Esophagus squamous epithelium (tissue), 4 donors: ENCODE measurements at regions not wholly inside any gene's neighbourhood (a gene's known extent, or its start where the extent isn't known, plus 50 kb on each side); places are given as distances from the start of the nearest gene placed in this dataset.

Experiments used
- CTCF ChIP-seq, 6 experiments: fragments of 450-650 bp in 4 of 6; fragments of 200-600 bp in 2 of 6; sonication (generic) in 2 of 6; IDR thresholded peaks; one replicate each; pipeline ENCODE4 v1.5.1; 2016 to 2019; ENCODE audit warnings: antibody characterized with exemption in 6 of 6, mild to moderate bottlenecking in 4 of 6, moderate library complexity in 4 of 6
- POLR2A ChIP-seq, 4 donors: fragments of 450-650 bp; IDR thresholded peaks; one replicate each; pipeline ENCODE4 v1.6.1; 2017; ENCODE audit warnings: antibody characterized with exemption in 4 of 4, mild to moderate bottlenecking in 4 of 4, moderate library complexity in 3 of 4

GRCh38 chr16:85371948-85372347, 241.2 kb upstream of the GSE1 start:
- TF ChIP-seq CTCF (IDR thresholded peaks at IDR 0.05) (no peak), POLR2A (IDR thresholded peaks at IDR 0.05) (no peak)
